Kasumi-1 (cell line): ENCODE measurements at regions not wholly inside any gene's neighbourhood (a gene's known extent, or its start where the extent isn't known, plus 50 kb on each side); places are given as distances from the start of the nearest gene placed in this dataset.

Source experiments
- DNase-seq, 2 experiments: peaks; one replicate each; lab custom pipeline; 2025; lab: John Stamatoyannopoulos, UW

- no peak for DNase-seq
These were observed 319.1 kb downstream of the GPATCH2 start for GRCh38 chr1:217311766-217312165.

GRCh38 chr1:217311269-217311668 is 319.6 kb downstream of the GPATCH2 start:
- DNase-seq = no peak

GRCh38 chr1:217281332-217281731 is 349.6 kb downstream of the GPATCH2 start:
- no peak for DNase-seq

- DNase-seq = no peak
These were observed 355.1 kb downstream of the GPATCH2 start for GRCh38 chr1:217275655-217276398.

- DNase-seq = no peak
These were observed 355.8 kb downstream of the GPATCH2 start for GRCh38 chr1:217274927-217275654.

GRCh38 chr1:217274416-217274815 is 356.5 kb downstream of the GPATCH2 start:
- DNase-seq = no peak

- no peak for DNase-seq
These were observed 357.0 kb downstream of the GPATCH2 start for GRCh38 chr1:217273866-217274265.

GRCh38 chr1:217272385-217272784 is 358.5 kb downstream of the GPATCH2 start:
- no peak for DNase-seq

- no peak for DNase-seq
These were observed 360.8 kb downstream of the GPATCH2 start for GRCh38 chr1:217270101-217270500.

- DNase-seq = no peak
These were observed 362.8 kb downstream of the GPATCH2 start for GRCh38 chr1:217268058-217268457.

- no peak for DNase-seq
These were observed 369.3 kb downstream of the GPATCH2 start for GRCh38 chr1:217261636-217262035.

GRCh38 chr1:217260676-217261075 is 370.2 kb downstream of the GPATCH2 start:
- DNase-seq = no peak

- no peak for DNase-seq
These were observed 376.9 kb downstream of the GPATCH2 start for GRCh38 chr1:217253985-217254384.

GRCh38 chr1:217253351-217253750 is 377.5 kb downstream of the GPATCH2 start:
- no peak for DNase-seq

GRCh38 chr1:217251121-217251520 is 379.8 kb downstream of the GPATCH2 start:
- DNase-seq = no peak

- no peak for DNase-seq
These were observed 381.0 kb downstream of the GPATCH2 start for GRCh38 chr1:217249857-217250256.

- no peak for DNase-seq
These were observed 385.9 kb downstream of the GPATCH2 start for GRCh38 chr1:217244971-217245370.

GRCh38 chr1:217240656-217241055 is 390.2 kb downstream of the GPATCH2 start:
- DNase-seq = no peak

GRCh38 chr1:217238945-217239344 is 391.9 kb downstream of the GPATCH2 start:
- no peak for DNase-seq

- no peak for DNase-seq
These were observed 400.5 kb downstream of the GPATCH2 start for GRCh38 chr1:217230412-217230811.

GRCh38 chr1:217228689-217229088 is 402.2 kb downstream of the GPATCH2 start:
- no peak for DNase-seq

- no peak for DNase-seq
These were observed 406.7 kb downstream of the GPATCH2 start for GRCh38 chr1:217224201-217224600.

- DNase-seq = no peak
These were observed 416.3 kb downstream of the GPATCH2 start for GRCh38 chr1:217214551-217214950.

GRCh38 chr1:217211486-217211885 is 419.4 kb downstream of the GPATCH2 start:
- DNase-seq = no peak
